ENCODE measurements at regions not wholly inside any gene's neighbourhood (a gene's known extent, or its start where the extent isn't known, plus 50 kb on each side); places are given as distances from the start of the nearest gene placed in this dataset.

GRCh38 chr13:47481536-47481935 is 519.5 kb downstream of the SUCLA2 start:
- no peak for DNase-seq (ENCODE audit: extremely low spot score)
- Histone ChIP-seq H3K9me3 (no peaks in the 10 kb centered on the region), H3K27ac (replicated peaks in 1 of 4) (no peak overlapping the region), H3K36me3 (no peaks in the 10 kb centered on the region), H3K27me3 (no peaks in the 10 kb centered on the region), H3K4me3 (no peak overlapping the region), H3K4me1 (no peaks in the 10 kb centered on the region)
- intact Hi-C loops (cut with DNase I) = no loop called here
- TF ChIP-seq POLR2A (IDR thresholded peaks at IDR 0.05; ENCODE audit: low read depth) (no peak), CTCF (IDR thresholded peaks at IDR 0.05) (no peak), EP300 (IDR thresholded peaks at IDR 0.05) (no peak), POLR2AphosphoS5 (IDR thresholded peaks at IDR 0.05) (no peak)

GRCh38 chr13:47480951-47481350 is 520.1 kb downstream of the SUCLA2 start:
- no peak for TF ChIP-seq POLR2AphosphoS5 (IDR thresholded peaks at IDR 0.05)
- whole genome bisulfite sequencing = 51% methylated on average over 3 of the region's 3 CpGs
- no peaks in the 10 kb centered on the region for H3K9me3 ChIP-seq
- no peaks in the 10 kb centered on the region for H3K4me1 ChIP-seq
- H3K27ac ChIP-seq (replicated peaks in 1 of 4) = no peak overlapping the region
- H3K4me3 ChIP-seq = no peak overlapping the region
- no peak for DNase-seq (ENCODE audit: extremely low spot score)
- H3K36me3 ChIP-seq = no peaks in the 10 kb centered on the region
- intact Hi-C loops (cut with DNase I) = no loop called here
- H3K27me3 ChIP-seq = no peaks in the 10 kb centered on the region

DNA sequence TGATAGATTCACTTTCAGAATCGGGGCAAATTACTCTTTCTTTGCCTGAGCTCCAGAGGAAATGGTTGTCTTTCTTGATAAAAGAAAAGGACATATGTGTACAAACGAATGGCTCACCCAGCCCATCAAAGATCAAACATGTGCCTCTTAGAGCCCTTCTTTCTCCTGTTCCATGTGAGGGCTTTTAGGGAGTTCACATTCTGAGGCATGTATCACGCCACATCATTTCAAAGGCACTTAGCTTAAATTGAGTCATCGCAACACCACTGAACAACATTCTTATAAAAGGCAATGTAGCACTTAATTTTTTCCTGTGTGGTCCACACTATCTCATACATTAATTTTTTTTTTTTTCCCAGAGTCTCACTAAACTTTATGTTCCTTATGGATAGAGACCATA is 521.0 kb downstream of the SUCLA2 start:
- H3K4me1 ChIP-seq = no peaks in the 10 kb centered on the region
- no peak for DNase-seq (ENCODE audit: extremely low spot score)
- no peaks in the 10 kb centered on the region for H3K9me3 ChIP-seq
- no peak for TF ChIP-seq EP300 (IDR thresholded peaks at IDR 0.05)
- 79% methylated on average over 4 of the region's 4 CpGs for WGBS
- H3K4me3 ChIP-seq = no peak overlapping the region
- no peak overlapping the region for H3K27ac ChIP-seq (replicated peaks in 1 of 4)
- H3K36me3 ChIP-seq = no peaks in the 10 kb centered on the region
- intact Hi-C loops (cut with DNase I) = no loop called here
- H3K27me3 ChIP-seq = no peaks in the 10 kb centered on the region

- Histone ChIP-seq H3K27ac (replicated peaks in 1 of 4) (no peak overlapping the region), H3K9me3 (no peaks in the 10 kb centered on the region), H3K4me3 (no peak overlapping the region), H3K4me1 (no peaks in the 10 kb centered on the region), H3K36me3 (no peaks in the 10 kb centered on the region), H3K27me3 (no peaks in the 10 kb centered on the region)
- no peak for TF ChIP-seq CTCF (IDR thresholded peaks at IDR 0.05)
- no peak for TF ChIP-seq EP300 (IDR thresholded peaks at IDR 0.05)
- no peak for TF ChIP-seq POLR2A (IDR thresholded peaks at IDR 0.05; ENCODE audit: low read depth)
- TF ChIP-seq POLR2AphosphoS5 (IDR thresholded peaks at IDR 0.05) = no peak
- intact Hi-C loops (cut with DNase I) = no loop called here
- DNase-seq (ENCODE audit: extremely low spot score) = no peak
Observed at GRCh38 chr13:47478985-47479384, 522.1 kb downstream of the SUCLA2 start.

GRCh38 chr13:47475441-47475948 is 525.6 kb downstream of the SUCLA2 start:
- 80% methylated on average over 11 of the region's 11 CpGs for WGBS
- H3K4me1 ChIP-seq = no peaks in the 10 kb centered on the region
- H3K36me3 ChIP-seq = no peaks in the 10 kb centered on the region
- H3K27ac ChIP-seq (replicated peaks in 1 of 4) = no peak overlapping the region
- intact Hi-C loops (cut with DNase I) = no loop called here
- TF ChIP-seq POLR2AphosphoS5 (IDR thresholded peaks at IDR 0.05) (no peak), CTCF (IDR thresholded peaks at IDR 0.05) (no peak), POLR2A (IDR thresholded peaks at IDR 0.05; ENCODE audit: low read depth) (no peak), EP300 (IDR thresholded peaks at IDR 0.05) (no peak)
- DNase-seq (ENCODE audit: extremely low spot score) = no peak
- H3K27me3 ChIP-seq = no peaks in the 10 kb centered on the region
- H3K9me3 ChIP-seq = no peaks in the 10 kb centered on the region
- H3K4me3 ChIP-seq = no peak overlapping the region

GRCh38 chr13:47474839-47475238 is 526.2 kb downstream of the SUCLA2 start:
- intact Hi-C loops (cut with DNase I) = no loop called here
- H3K27ac ChIP-seq (replicated peaks in 1 of 4) = no peak overlapping the region
- TF ChIP-seq POLR2AphosphoS5 (IDR thresholded peaks at IDR 0.05) = no peak
- TF ChIP-seq POLR2A (IDR thresholded peaks at IDR 0.05; ENCODE audit: low read depth) = no peak
- no peak for TF ChIP-seq EP300 (IDR thresholded peaks at IDR 0.05)
- TF ChIP-seq CTCF (IDR thresholded peaks at IDR 0.05) = no peak
- H3K4me1 ChIP-seq = no peaks in the 10 kb centered on the region
- no peak overlapping the region for H3K4me3 ChIP-seq
- WGBS = 58% methylated on average over 8 of the region's 8 CpGs
- H3K27me3 ChIP-seq = no peaks in the 10 kb centered on the region
- no peak for DNase-seq (ENCODE audit: extremely low spot score)
- H3K9me3 ChIP-seq = no peaks in the 10 kb centered on the region
- no peaks in the 10 kb centered on the region for H3K36me3 ChIP-seq

Data from esophagus muscularis mucosa (tissue), 4 donors.